ENCODE measurements at regions not wholly inside any gene's neighbourhood (a gene's known extent, or its start where the extent isn't known, plus 50 kb on each side); places are given as distances from the start of the nearest gene placed in this dataset.

DNA sequence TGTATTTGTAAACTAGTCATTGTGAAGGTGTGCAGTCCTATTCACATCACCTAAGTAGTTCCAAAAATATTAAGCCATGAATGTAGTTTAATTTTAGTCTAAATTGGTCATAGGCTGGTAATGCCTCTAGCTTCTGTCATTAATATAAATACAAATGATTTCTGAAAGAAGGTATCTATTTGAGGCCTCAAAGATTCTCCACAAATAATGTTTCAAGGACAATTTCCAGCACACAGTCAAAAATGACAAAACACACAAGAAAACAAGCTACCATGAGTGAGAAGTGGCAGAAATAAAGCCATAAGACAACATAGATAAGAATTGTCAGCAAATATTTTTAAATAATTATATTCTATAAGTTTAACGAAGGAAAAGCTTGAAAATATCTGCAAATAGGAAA, 66.7 kb upstream of the PDK4 start:
- TF ChIP-seq POLR2AphosphoS5 (IDR thresholded peaks at IDR 0.05) (no peak), CTCF (IDR thresholded peaks at IDR 0.05) (no peak), POLR2A (IDR thresholded peaks at IDR 0.05) (no peak)

Measured in breast epithelium (tissue), 3 donors.